ENCODE measurements at regions not wholly inside any gene's neighbourhood (a gene's known extent, or its start where the extent isn't known, plus 50 kb on each side); places are given as distances from the start of the nearest gene placed in this dataset.

DNA sequence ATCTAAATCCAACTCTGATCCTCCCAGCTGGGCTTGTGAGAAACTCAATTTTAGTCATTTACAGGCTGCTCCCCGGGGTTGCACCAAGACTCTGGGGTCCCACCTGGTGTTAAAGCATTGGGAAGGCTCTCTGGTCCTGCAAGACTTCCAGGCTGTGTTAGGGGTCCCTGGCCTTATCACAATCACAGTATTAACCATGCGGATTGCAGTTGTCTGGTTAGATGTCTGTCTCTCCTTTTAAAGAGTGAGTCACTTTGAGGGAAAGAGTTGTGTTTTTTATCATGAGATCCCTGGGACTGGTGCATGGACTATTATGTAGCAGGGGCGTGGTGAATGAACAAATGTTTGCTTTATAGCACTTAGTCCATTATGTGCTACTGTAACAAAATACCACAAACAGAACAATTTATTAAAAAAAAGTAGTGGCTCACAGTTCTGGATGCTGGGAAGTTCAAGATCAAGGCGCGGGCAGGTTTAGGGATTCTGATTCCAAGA lies 531.4 kb downstream of the FUT8 start:
- Histone ChIP-seq H2AFZ (replicated peaks; ENCODE audit: low read length, poor library complexity) (no peak overlapping the region), H3K4me3 (ENCODE audit: insufficient read depth, low read depth, low read length) (no peak overlapping the region), H3K27ac (ENCODE audit: insufficient read depth, low read length) (no peak overlapping the region), H3K4ac (ENCODE audit: low read depth, low read length) (no peak overlapping the region), H3K9ac (ENCODE audit: low read depth, low read length) (no peak overlapping the region), H3K9me1 (ENCODE audit: insufficient read depth, low read length) (no peaks in the 10 kb centered on the region), H2AK9ac (replicated peaks; ENCODE audit: low read depth, low read length, poor library complexity) (no peak overlapping the region), H3K23ac (ENCODE audit: low read depth, low read length) (no peak overlapping the region), H3K27me3 (ENCODE audit: control insufficient read depth, insufficient read depth, low read length) (no peaks in the 10 kb centered on the region), H3K18ac (ENCODE audit: low read depth, low read length) (no peak overlapping the region), H3K4me1 (ENCODE audit: control insufficient read depth, insufficient read depth, low read length) (no peaks in the 10 kb centered on the region), H4K20me1 (ENCODE audit: insufficient read depth, low read length) (no peaks in the 10 kb centered on the region), H3K56ac (ENCODE audit: extremely low read depth, insufficient read depth, low read length) (no peak overlapping the region), H2BK5ac (ENCODE audit: low read depth, low read length, poor library complexity, severe bottlenecking) (no peak overlapping the region), H4K91ac (ENCODE audit: insufficient read depth, low read depth, low read length) (no peak overlapping the region), H3K14ac (replicated peaks; ENCODE audit: low read depth, low read length) (no peak overlapping the region), H2BK20ac (ENCODE audit: low read depth, low read length) (no peak overlapping the region), H3K36me3 (ENCODE audit: control insufficient read depth, insufficient read depth, low read length) (no peaks in the 10 kb centered on the region), H4K5ac (ENCODE audit: low read depth, low read length) (no peak overlapping the region), H3K4me2 (ENCODE audit: low read depth, low read length) (no peak overlapping the region), H2BK15ac (ENCODE audit: low read depth, low read length) (no peak overlapping the region), H3K79me1 (ENCODE audit: low read depth in 1 of 2, low read length in 2 of 2) (no peaks in the 10 kb centered on the region), H3K9me3 (ENCODE audit: control insufficient read depth, insufficient read depth, low read length) (no peaks in the 10 kb centered on the region), H2AK5ac (ENCODE audit: low read depth, low read length) (no peak overlapping the region), H2BK120ac (ENCODE audit: low read depth, low read length) (no peak overlapping the region), H4K8ac (ENCODE audit: low read depth in 2 of 2, low read length in 2 of 2) (no peak overlapping the region)
- in situ Hi-C loops (cut with MboI; ENCODE audit: low sequenced_read_pairs): no loop called here
- TF ChIP-seq CEBPB (IDR thresholded peaks at IDR 0.05; ENCODE audit: low read depth, low read length): no peak
- no peak for TF ChIP-seq RFX5 (IDR thresholded peaks at IDR 0.05; ENCODE audit: low read depth, low read length)
- no peak for TF ChIP-seq NFE2L2 (IDR thresholded peaks at IDR 0.05; ENCODE audit: low read depth, low read length)
- no peak for TF ChIP-seq CHD1 (IDR thresholded peaks at IDR 0.05; ENCODE audit: low read depth, low read length)
- TF ChIP-seq, protein P1, sequence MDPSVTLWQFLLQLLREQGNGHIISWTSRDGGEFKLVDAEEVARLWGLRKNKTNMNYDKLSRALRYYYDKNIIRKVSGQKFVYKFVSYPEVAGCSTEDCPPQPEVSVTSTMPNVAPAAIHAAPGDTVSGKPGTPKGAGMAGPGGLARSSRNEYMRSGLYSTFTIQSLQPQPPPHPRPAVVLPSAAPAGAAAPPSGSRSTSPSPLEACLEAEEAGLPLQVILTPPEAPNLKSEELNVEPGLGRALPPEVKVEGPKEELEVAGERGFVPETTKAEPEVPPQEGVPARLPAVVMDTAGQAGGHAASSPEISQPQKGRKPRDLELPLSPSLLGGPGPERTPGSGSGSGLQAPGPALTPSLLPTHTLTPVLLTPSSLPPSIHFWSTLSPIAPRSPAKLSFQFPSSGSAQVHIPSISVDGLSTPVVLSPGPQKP (IDR thresholded peaks at IDR 0.05; ENCODE audit: borderline replicate concordance, low read depth, low read length): no peak
- TF ChIP-seq MXI1 (IDR thresholded peaks at IDR 0.05; ENCODE audit: borderline replicate concordance, low read depth, low read length): no peak
- TF ChIP-seq MAZ (IDR thresholded peaks at IDR 0.05; ENCODE audit: borderline replicate concordance, low read depth, low read length): no peak
- no peak for TF ChIP-seq RCOR1 (IDR thresholded peaks at IDR 0.05; ENCODE audit: insufficient replicate concordance, low read length)
- TF ChIP-seq POLR2A (IDR thresholded peaks at IDR 0.05; ENCODE audit: low read depth, low read length): no peak
- WGBS, 2 experiments (ENCODE audit: extremely low coverage in 2 of 2, insufficient read length in 1 of 2): no CpG with 5 or more reads among the region's 5 CpGs
- DNase-seq: no peak
- ChIA-PET CTCF (no interaction called here), POLR2A (ENCODE audit: unreplicated experiment) (no interaction called here)
- BruUV-seq (replicated peaks): no TSS peak
- dilution Hi-C loops (cut with HindIII; ENCODE audit: low sequenced_read_pairs, unreplicated experiment): no loop called here
- ATAC-seq (ENCODE audit: low read depth): no peak
- intact Hi-C loops (cut with micrococcal nuclease): no loop called here
